ENCODE measurements at regions not wholly inside any gene's neighbourhood (a gene's known extent, or its start where the extent isn't known, plus 50 kb on each side); places are given as distances from the start of the nearest gene placed in this dataset.

DNA sequence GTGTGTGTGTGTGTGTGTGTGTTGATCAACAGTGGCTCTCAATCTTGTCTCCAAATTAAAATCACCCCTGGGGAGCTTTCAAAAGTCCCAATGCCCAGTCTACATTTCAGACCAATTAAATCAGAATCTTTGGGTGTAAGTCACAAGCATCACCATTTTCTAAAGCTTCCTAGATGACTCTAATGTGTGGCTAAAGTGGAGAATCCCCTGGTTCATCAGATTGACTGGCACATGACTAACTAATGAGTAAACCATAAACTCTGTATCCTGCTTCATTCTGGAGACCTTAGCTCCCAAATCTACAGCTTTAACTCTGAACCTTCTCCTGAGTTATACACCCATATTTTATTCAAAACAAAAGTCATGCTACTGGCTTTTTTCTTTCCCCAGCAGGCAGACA is 131.3 kb downstream of the SUCLA2 start:
- TF ChIP-seq EZH2 (IDR thresholded peaks at IDR 0.05; ENCODE audit: insufficient read depth, poor library complexity, severe bottlenecking), result no peak
- no peak for TF ChIP-seq EZH2phosphoT487 (IDR thresholded peaks at IDR 0.05; ENCODE audit: insufficient read depth, low read depth)
- Histone ChIP-seq H4K20me1 (ENCODE audit: insufficient read depth) (no peaks in the 10 kb centered on the region), H3K27ac (no peak overlapping the region), H3K27me3 (replicated peaks; ENCODE audit: insufficient read depth) (no peaks in the 10 kb centered on the region), H3K36me3 (ENCODE audit: low read depth) (no peaks in the 10 kb centered on the region), H3K4me1 (ENCODE audit: insufficient read depth) (no peaks in the 10 kb centered on the region), H3K9me3 (ENCODE audit: low read depth) (no peaks in the 10 kb centered on the region), H2AFZ (no peak overlapping the region), H3F3A (ENCODE audit: insufficient read depth) (no peaks in the 10 kb centered on the region), H3K9ac (no peak overlapping the region), H3K4me2 (ENCODE audit: unreplicated experiment) (no peak overlapping the region), H3K9me2 (ENCODE audit: insufficient read depth) (no peaks in the 10 kb centered on the region), H3K4me3 (no peak overlapping the region), H3K79me2 (ENCODE audit: insufficient read depth) (no peaks in the 10 kb centered on the region)
- in situ Hi-C loops (cut with MboI), result no loop called here
- no peak for DNase-seq

DNA sequence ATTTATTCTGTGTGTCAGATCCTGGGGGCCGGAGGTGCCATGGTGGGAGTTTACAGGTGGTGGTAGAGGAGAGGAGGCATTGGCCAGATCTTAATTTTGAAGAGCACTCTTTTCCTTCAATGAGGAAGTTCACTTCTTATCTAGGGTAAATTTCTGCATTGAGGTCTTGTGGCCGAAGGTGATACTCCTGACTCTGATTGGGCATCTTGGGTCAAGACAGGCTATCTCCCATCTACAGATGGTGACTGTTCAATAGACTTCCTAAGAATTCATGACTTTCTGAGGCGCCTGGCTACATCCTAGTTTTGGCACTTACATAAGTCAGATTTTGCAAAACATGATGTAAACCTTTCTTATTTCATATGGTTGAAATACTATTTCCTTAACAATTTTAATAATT is 135.2 kb downstream of the SUCLA2 start:
- Histone ChIP-seq H3K9me2 (ENCODE audit: insufficient read depth) (no peaks in the 10 kb centered on the region), H3K4me3 (no peak overlapping the region), H3K9me3 (ENCODE audit: low read depth) (no peaks in the 10 kb centered on the region), H3K27me3 (replicated peaks; ENCODE audit: insufficient read depth) (no peaks in the 10 kb centered on the region), H3K4me2 (ENCODE audit: unreplicated experiment) (no peak overlapping the region), H3K9ac (no peak overlapping the region), H3K27ac (no peak overlapping the region), H4K20me1 (ENCODE audit: insufficient read depth) (no peaks in the 10 kb centered on the region), H3K36me3 (ENCODE audit: low read depth) (no peaks in the 10 kb centered on the region), H3F3A (ENCODE audit: insufficient read depth) (no peaks in the 10 kb centered on the region), H3K79me2 (ENCODE audit: insufficient read depth) (no peaks in the 10 kb centered on the region), H3K4me1 (ENCODE audit: insufficient read depth) (no peaks in the 10 kb centered on the region), H2AFZ (no peak overlapping the region)
- TF ChIP-seq EZH2phosphoT487 (IDR thresholded peaks at IDR 0.05; ENCODE audit: insufficient read depth, low read depth) (no peak), EZH2 (IDR thresholded peaks at IDR 0.05; ENCODE audit: insufficient read depth, poor library complexity, severe bottlenecking) (no peak)
- no peak for DNase-seq
- in situ Hi-C loops (cut with MboI), result no loop called here
- 61 to 67% methylated on average over 3 of the region's 3 CpGs for WGBS, 2 experiments (ENCODE audit: low coverage in 1 of 2, low lambda C conversion rate in 2 of 2, missing lambda C conversion rate in 2 of 2)

DNA sequence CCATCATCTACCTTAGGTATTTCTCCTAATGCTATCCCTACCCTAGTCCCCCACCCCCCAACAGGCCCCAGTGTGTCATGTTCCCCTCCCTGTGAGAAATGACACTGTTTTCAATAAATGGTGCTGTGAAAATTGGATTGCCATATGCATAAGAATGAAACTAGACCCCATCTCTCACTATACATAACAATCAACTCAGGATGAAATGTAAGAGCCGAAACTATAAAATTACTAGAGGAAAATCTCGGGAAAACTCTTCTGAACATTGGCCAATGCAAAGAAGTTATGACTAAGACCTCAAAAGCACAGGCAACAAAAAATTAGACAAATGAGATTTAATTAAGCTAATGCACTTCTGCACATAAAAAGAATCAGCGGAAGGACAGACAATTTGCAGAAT is 138.2 kb downstream of the SUCLA2 start:
- Histone ChIP-seq H3K4me2 (ENCODE audit: unreplicated experiment) (no peak overlapping the region), H3K4me3 (no peak overlapping the region), H3K79me2 (ENCODE audit: insufficient read depth) (no peaks in the 10 kb centered on the region), H3F3A (ENCODE audit: insufficient read depth) (peaks cover 19% of the 10 kb centered on the region), H3K9ac (no peak overlapping the region), H3K9me2 (ENCODE audit: insufficient read depth) (no peaks in the 10 kb centered on the region), H3K36me3 (ENCODE audit: low read depth) (no peaks in the 10 kb centered on the region), H3K4me1 (ENCODE audit: insufficient read depth) (peaks cover 17% of the 10 kb centered on the region), H3K27me3 (replicated peaks; ENCODE audit: insufficient read depth) (no peaks in the 10 kb centered on the region), H3K9me3 (ENCODE audit: low read depth) (no peaks in the 10 kb centered on the region), H3K27ac (no peak overlapping the region), H2AFZ (no peak overlapping the region), H4K20me1 (ENCODE audit: insufficient read depth) (no peaks in the 10 kb centered on the region)
- in situ Hi-C loops (cut with MboI), result no loop called here
- no peak for DNase-seq
- no peak for TF ChIP-seq EZH2 (IDR thresholded peaks at IDR 0.05; ENCODE audit: insufficient read depth, poor library complexity, severe bottlenecking)
- TF ChIP-seq EZH2phosphoT487 (IDR thresholded peaks at IDR 0.05; ENCODE audit: insufficient read depth, low read depth), result no peak
- 68 to 71% methylated on average over 3 of the region's 3 CpGs for WGBS, 2 experiments (ENCODE audit: low coverage in 1 of 2, low lambda C conversion rate in 2 of 2, missing lambda C conversion rate in 2 of 2)

DNA sequence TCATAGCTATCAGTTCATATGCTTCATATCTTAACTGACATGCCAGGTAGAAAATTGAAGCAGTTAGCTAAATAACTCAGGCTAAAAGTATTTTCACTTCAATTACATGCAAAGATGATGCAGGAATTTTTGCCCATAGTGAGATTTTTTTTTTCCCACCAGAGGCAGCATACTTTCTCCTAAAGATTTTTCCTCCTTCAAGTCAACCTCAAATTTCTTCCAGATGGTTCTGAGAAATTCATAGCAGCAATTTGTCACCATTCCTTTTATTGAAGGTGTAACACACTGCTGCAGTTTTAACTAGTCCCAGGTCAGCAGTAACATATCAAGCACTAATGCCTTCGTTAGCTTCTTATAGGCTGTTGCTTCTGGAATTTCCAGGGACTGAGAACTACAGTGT is 141.9 kb downstream of the SUCLA2 start:
- in situ Hi-C loops (cut with MboI), result no loop called here
- DNase-seq, result peak; percentile 70
- H3K79me2 ChIP-seq (ENCODE audit: insufficient read depth), result no peaks in the 10 kb centered on the region
- H4K20me1 ChIP-seq (ENCODE audit: insufficient read depth), result no peaks in the 10 kb centered on the region
- no peaks in the 10 kb centered on the region for H3K9me2 ChIP-seq (ENCODE audit: insufficient read depth)
- no peaks in the 10 kb centered on the region for H3K9me3 ChIP-seq (ENCODE audit: low read depth)
- no peaks in the 10 kb centered on the region for H3K36me3 ChIP-seq (ENCODE audit: low read depth)
- H3K4me1 ChIP-seq (ENCODE audit: insufficient read depth), result peaks cover 19% of the 10 kb centered on the region
- H2AFZ ChIP-seq, result no peak overlapping the region
- TF ChIP-seq EZH2phosphoT487 (IDR thresholded peaks at IDR 0.05; ENCODE audit: insufficient read depth, low read depth), result no peak
- no peak for TF ChIP-seq EZH2 (IDR thresholded peaks at IDR 0.05; ENCODE audit: insufficient read depth, poor library complexity, severe bottlenecking)
- H3K9ac ChIP-seq, result no peak overlapping the region
- 45 to 56% methylated on average over 1 of the region's 1 CpG for WGBS, 2 experiments (ENCODE audit: low coverage in 1 of 2, low lambda C conversion rate in 2 of 2, missing lambda C conversion rate in 2 of 2)
- peak overlapping the region; percentile 75 for H3K4me2 ChIP-seq (ENCODE audit: unreplicated experiment)
- H3K27ac ChIP-seq, result peak overlapping the region; percentile 39
- H3K4me3 ChIP-seq, result peak overlapping the region; percentile 41
- no peaks in the 10 kb centered on the region for H3K27me3 ChIP-seq (replicated peaks; ENCODE audit: insufficient read depth)
- H3F3A ChIP-seq (ENCODE audit: insufficient read depth), result peaks cover 20% of the 10 kb centered on the region
